Omental fat pad (tissue), 3 donors: ENCODE measurements at regions not wholly inside any gene's neighbourhood (a gene's known extent, or its start where the extent isn't known, plus 50 kb on each side); places are given as distances from the start of the nearest gene placed in this dataset.

Experiments
- ATAC-seq: fragments of 150-250 bp; one replicate; pipeline ENCODE4 v1.9.1; 2016; ENCODE audit warnings: mild to moderate bottlenecking, moderate library complexity; ENCODE audit not compliant: low FRiP score
- DNase-seq: peaks from one replicate; pipeline ENCODE4 v3.0.0-alpha.2; 2019; ENCODE audit warnings: low spot score
- CTCF ChIP-seq, 3 donors: fragments of 450-650 bp; IDR thresholded peaks; one replicate each; pipeline ENCODE4 v1.5.1; 2016 to 2017; ENCODE audit warnings: antibody characterized with exemption in 3 of 3, mild to moderate bottlenecking in 3 of 3, moderate library complexity in 2 of 3

GRCh38 chr13:97072297-97072696 is 78.0 kb upstream of the OXGR1 start:
- TF ChIP-seq CTCF (IDR thresholded peaks at IDR 0.05): no peak
- DNase-seq (no peak), ATAC-seq (no peak)

DNA sequence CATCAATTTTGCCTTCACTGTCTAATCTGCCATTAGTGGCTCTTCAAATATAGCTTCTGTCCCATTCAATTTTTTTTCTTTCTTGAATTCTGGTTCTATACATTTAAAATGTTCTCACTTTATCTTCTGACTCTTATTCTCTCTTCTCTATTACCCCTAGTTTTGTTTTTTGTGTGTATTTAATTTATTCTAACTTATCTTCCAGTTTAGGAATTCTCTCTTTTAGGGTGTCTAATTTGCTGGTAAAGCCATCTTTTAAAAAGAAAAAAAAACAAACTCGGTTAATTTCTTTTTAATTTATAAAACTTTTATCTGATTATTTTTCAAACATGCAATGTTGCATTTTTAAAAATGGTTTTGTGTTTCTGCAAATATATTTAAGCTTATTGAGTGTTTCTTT is 80.3 kb upstream of the OXGR1 start:
- no peak for ATAC-seq
- no peak for TF ChIP-seq CTCF (IDR thresholded peaks at IDR 0.05)

DNA sequence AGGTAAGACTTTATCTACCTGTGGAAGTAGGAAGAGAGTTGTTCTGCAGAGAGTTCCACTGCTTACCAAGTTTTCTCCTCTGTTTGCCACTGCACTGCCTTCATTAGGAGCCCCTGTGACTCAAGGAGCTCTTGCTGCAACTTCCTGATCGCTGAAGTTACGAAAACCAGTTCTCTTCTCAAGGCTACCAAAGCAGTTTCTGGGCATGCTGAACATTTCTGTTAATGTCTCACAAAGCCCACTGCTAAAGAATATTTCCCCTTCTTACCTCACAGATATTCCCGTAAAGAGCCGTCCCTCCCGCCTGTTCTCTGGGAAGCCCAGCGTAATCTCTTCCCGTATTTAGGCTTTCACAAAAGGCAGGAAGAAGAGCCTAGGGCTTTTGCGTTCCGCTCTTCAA is 82.6 kb upstream of the OXGR1 start:
- ATAC-seq: no peak

More for the DNA sequence above, 80.3 kb upstream of the OXGR1 start:
- DNase-seq: no peak

DNA sequence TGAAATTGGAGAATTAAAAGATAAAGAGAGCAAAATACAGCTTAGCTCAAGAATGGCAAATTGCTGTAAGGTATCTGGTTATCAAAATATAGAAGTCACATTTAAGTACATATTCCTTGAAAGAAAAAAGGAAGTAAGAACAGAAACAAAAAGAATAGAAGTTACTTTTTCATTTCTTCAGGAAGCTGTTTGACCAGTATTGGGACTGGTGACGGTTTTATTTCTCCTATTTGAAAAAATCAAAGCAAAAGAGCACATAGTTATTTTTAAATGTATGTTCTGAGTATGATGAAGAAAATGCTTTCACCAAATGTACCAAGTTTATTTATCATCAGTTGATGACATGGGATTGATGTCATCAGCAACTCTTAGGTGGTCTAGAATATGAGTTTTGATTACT is 83.1 kb upstream of the OXGR1 start:
- DNase-seq (no peak), ATAC-seq (no peak)
- no peak for TF ChIP-seq CTCF (IDR thresholded peaks at IDR 0.05)

More for the DNA sequence above, 82.6 kb upstream of the OXGR1 start:
- no peak for DNase-seq
- no peak for TF ChIP-seq CTCF (IDR thresholded peaks at IDR 0.05)

DNA sequence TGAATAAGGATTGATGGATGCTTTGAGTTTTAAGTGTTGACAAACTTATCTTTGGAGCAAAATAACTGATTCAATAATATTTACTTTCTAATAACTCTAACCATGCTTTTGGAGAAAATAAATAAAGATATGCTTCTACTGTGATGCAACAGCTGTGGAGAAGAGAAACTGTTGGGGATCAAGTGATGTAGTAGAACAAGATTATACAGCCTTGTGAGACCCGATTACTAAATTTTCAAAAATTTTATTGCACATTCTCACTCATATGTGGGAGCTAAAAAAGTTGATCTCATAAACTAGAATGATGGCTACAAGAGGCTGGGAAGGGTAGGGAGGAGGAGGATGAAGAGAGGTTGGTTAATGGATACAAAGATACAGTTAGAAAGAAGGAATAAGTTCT is 85.5 kb upstream of the OXGR1 start:
- no peak for ATAC-seq
- TF ChIP-seq CTCF (IDR thresholded peaks at IDR 0.05): no peak
- DNase-seq: no peak

GRCh38 chr13:97082461-97083207 is 88.4 kb upstream of the OXGR1 start:
- no peak for ATAC-seq
- TF ChIP-seq CTCF (IDR thresholded peaks at IDR 0.05): no peak
- no peak for DNase-seq

GRCh38 chr13:97091196-97091595 is 96.9 kb upstream of the OXGR1 start:
- no peak for TF ChIP-seq CTCF (IDR thresholded peaks at IDR 0.05)
- no peak for DNase-seq
- ATAC-seq: no peak
